GM19238 (cell line): ENCODE measurements at regions not wholly inside any gene's neighbourhood (a gene's known extent, or its start where the extent isn't known, plus 50 kb on each side); places are given as distances from the start of the nearest gene placed in this dataset.
"Not testable (repeated sequence)": the region's sequence is repeated elsewhere in the genome, so short reads cannot be mapped to it uniquely, and the experiment has no call there.

ENCODE experiments used
- DNase-seq: peaks from one replicate; pipeline ENCODE4 v3.0.0; 2011; ENCODE audit warnings: low spot score; ENCODE audit not compliant: insufficient read length

DNA sequence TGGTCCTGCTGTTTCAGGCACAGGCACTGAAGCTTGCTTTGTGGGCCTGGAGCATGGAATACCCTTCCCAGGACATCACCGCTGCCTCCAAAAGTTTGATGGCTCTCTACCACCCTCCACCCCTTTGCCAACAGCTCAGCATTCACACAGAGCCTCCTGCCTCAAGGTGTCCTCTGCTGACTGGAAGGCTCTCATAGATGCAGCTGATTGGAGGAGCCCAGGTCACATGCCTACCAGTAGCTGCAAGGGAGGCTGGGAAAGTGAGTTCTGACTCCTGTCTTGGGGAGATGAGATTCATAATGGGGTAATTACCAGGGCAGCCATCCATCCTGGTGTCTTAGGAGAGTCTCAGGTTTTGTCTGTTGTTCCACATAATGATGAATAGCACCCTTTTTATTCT, 124.8 kb upstream of the GRIK3 start:
- DNase-seq = no peak

DNA sequence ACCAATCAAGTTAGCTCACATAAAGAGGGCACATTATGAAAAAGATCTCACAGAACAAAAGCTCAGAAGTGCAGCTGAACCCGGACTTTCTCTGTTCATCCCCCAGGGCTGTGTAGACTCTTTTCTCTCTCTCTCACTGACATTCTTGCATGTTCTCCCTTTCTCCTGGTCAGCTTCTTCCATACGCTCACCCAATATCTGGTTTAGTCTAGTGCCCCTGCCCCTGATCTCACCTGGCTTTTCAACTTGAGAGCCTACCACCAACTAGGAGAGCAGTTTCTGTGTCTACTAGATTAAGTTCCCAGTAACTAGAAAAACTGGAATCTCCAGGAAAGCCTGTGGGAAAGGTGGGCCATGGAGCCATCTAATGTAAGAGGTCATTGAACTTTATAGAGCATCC, 126.9 kb upstream of the GRIK3 start:
- no peak for DNase-seq

DNA sequence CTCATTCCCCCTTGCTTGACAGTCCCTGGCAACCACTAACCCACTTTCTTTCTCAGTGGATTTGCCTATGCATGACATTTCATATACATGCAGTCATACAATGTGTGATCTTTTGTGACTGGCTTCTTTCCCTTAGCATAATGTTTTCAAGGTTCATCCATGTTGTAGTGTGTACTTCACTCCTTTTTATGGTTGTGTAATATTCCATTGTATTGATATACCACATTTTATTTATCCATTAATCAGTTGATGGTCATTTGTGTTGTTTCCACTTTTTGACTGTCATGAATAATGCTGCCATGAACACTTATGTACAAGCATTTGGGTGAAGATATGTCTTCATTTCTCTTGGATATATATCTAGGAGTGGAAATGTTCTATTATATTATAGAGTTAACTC, 127.7 kb upstream of the GRIK3 start:
- no peak for DNase-seq

DNA sequence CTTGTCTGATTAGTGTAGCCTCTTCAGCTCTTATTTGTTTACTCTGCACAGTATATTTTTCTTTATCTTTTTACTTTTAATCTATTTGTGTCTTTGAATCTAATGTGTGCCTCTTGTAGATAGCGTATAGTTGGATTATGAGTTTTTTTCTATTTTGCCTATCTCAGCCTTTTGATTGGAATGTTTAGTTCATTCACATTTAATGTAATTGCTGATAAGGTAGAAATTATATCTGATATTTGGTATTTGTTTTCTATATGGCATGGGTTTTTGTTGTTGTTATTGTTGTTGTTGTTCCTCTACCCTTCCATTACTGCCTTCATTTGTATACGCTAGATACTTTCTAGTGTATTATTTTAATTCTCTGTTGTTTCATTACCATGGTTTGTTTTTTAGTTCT, 131.7 kb upstream of the GRIK3 start:
- no peak for DNase-seq

DNA sequence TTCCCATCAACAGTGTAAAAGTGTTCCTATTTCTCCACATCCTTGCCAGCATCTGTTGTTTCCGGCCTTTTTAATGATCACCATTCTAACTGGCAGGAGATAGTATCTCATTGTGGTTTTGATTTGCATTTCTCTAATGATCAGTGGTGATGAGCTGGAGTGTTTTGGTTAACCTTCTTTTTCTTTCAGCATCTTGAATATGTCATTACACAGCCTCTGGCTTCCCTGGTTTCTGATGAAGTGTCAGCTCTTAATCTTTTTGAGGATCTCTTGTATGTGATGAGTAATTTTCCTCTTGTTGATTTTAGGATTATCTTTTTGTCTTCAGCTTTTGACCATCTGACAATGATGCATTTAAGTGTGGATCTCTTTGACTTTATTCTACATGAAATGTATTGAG, 133.2 kb upstream of the GRIK3 start:
- no peak for DNase-seq

DNA sequence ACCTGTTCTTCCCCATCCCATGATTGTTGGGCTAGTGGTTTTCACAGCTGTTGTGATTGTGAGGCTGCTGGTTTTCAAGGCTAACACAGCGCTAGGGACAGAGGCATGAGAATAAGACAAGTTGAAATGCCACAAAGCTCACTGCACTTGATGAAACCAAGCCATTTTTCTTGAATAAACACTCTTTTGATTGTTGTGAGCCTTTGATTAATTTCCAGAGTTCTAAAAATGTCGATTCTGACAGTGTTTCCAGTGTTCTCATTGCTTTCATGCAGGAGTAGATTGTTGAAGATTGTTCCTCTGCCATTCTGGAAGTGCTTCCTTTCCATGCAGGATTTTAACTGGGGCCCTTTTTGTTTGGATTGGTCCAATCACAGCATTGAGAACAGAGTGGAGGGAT, 134.9 kb upstream of the GRIK3 start:
- DNase-seq = no peak

DNA sequence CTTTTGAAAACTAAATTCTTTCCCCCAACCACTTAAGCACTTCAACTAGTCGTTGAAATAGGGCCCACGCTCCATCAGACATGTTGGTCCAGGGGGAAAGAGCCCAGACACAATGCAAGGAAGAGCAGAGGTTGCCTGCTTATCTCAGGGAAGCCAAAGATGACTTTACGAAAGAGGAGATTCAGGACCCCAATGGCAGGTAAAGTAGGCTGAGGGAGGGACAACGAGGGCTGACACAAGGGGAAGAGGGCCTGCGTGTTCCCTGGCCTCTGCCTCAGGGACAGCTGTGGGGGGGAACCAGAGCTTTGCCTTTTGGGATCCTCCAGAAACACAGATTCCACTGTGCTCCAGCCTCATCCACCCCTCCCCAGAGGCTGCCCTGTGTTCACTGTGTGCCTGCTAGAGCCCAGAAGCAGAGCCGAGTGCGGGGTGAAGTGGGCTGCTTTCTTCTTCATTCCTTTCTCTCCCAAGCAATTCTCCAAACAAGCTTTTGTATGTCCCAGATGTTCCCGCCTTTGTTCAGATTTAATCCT, 135.5 kb upstream of the GRIK3 start:
- DNase-seq = no peak

DNA sequence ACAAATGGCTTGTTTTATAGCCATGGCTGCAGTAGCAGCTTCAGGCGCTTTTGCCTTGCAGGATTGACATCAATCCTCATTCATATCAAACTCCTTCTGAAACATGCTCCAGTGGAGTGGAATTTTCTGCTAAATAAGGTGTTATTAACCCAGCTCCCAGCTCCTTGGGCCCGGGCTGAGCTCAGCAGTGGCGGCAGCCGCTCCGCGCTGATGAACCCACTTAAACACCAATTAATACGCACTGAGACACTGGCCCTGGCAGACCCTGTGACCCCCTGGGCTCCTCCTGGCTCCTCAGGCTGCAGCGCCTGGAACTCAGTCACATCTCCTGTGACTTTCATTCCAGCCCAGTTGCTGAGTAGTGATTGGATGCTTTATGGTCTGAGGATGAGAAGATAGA, 137.4 kb upstream of the GRIK3 start:
- no peak for DNase-seq

DNA sequence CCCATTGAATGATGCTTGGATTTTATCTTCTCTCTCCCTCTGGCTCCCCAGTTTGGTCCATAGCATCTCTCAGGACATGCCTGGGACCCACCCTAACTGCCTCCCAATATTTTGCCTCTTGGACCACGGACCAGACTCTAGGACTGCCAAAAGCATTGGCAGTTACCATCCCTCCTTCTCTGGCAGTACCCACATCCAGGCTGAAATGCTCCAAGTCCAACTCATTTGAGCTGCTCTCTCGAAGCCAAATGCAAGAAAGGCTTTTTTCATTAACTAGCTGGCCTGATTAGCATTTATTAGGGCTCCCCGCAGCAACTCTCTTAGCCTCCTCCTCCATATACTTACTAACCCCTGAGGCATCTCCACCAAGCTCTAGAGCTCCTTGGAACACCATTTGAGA, 140.0 kb upstream of the GRIK3 start:
- no peak for DNase-seq

DNA sequence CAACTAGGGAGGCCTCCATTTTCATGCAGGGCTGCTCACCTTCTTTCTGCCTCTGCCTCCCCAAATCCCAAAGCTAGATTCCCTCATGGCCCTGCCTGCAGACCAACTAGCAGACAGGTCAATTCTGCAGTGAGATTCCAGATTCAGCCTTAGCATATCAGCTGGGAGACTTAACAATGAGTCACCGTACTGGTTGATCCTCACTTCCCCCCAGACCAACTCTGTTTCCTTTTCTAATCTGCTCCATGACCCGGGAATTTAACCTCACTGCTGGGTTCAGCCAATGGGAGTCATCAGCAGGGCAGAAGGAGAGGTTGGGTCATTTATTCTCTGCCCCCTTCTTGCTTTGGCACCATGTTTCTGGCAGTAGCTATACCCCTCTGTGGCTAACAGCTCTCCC, 140.6 kb upstream of the GRIK3 start:
- DNase-seq = no peak

DNA sequence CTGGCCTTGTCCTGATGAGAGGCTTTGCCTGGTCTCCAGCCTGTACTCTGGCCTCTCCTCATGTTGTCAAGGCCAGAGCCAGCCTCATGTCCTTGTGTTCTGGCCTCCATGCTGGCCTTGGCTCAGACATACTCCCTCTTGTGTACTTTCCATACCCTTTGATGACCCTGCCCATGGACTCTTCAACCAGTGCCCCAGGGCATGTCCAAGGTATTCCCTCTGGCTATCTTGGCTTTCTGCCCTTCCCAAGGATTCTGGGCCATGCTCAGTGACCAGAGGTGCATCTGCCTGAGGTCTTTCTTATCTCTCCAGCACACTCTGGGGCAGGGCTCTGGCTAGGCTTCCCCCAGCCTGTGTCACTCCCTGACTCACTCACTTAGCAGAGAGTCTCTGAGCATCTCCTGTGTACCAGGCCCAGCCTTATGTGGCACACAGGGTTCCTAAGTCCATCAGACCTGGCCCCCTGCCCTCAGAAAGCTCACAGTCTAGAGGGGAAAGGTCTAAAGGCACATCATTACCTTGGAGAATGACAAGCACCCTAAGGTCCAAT, 141.4 kb upstream of the GRIK3 start:
- no peak for DNase-seq

DNA sequence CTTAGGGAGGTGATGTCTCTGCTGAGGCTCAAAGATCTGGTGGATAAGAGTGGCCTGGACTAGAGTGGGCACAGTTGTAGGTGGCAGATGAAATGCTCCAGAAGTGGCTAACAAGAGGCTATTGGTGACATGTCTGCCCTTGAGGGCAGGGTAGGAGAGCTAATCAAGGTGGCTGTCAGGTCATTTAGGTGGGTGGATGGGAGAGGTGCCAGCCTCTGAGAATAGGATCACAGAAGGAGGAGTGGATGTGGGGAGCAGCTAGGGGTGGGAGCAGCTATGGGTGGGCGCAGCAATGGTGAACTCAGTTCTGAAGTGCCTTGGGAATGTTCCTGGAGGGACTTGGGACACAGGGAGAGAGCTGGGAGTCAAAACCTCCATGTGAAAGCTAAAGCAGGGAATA, 142.0 kb upstream of the GRIK3 start:
- no peak for DNase-seq

DNA sequence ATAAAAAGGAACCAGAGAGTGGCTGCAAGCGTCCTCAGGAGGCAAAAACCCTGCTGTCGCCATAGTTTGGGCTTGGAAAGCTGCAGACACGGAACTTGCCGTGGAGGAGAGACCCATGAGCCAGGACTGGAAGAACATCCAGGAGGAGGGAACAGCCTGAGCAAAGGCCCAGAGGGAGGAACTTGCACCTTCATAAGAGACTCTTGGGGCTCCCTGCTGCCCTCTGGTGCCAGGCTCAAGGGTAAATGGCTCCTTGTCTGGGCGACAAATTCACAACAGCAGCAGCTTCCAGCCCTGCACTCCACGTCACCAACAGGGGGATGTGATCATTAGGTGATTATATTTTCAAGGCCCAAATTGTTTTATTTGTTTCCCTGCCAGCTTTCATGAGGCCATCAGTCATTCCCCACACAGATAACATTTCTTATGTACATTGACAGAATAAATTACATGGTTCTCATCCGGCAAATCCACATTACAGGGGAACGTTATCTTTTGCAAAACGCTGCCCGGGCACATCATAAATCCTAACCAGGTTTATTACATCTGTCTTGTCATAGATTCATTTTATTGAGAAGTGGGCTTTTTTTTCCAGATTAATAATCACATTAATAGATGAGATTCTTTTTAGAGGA, 143.0 kb upstream of the GRIK3 start:
- DNase-seq = no peak

DNA sequence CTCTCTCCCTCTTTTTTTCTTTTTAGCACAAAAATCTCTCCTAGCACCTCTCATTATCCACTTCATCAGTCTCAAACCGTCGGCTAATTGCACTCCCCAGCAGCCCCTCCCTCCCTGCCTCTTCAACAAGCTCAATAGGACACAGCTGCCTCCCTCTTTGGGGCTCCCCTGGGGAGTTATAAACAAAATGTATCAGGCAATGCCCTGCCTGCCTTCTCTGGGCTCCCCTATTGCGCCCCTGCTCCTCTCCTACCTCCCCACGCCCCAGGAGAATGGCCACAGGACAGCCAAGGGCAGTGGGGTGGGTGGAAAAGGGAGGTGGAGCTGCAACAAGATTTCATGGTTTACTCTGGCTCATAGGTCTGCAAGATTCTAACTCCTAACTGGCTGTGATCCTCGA, 147.1 kb upstream of the GRIK3 start:
- no peak for DNase-seq

DNA sequence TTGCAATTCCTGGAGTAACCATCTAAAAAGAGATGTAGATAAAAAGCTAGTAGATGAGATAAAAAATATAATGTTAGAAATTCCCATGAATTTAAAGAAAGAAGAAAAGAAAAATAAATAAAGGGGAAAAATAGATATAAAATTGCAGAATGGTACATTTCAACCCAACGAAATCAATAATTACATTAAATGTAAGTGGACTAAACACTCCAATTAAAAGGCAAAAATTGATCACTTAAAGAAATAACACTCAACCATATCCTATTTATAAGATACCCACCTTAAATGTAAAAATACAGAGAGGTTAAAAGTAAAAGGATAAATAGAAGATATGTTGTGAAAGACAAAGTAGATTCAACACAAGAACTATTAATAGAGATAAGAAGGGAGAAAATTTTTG, 150.5 kb upstream of the GRIK3 start:
- no peak for DNase-seq

DNA sequence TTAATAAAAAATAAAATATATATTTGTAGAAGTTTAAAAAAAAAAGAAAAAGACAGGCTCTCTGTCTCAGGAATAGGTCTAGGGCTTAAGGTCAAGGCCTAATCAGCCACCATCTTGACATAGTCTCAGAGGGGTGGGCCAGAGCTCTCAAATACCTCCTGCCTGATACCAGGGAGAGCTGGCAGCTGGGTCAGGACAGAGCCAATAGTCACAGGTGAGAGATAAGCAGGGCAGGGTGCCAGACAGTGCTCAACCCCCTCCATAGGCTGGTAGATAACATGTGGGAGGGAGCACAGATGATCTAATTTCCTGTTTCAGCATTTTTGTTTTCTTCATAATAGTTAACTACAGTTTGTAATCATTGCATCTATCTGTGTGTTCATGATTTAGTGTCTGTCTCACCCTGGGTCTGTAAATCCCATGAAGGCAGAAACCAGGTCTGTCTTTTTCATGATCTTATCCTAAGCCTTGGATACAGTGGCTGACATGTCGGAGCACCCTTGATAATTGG, 152.0 kb upstream of the GRIK3 start:
- no peak for DNase-seq

DNA sequence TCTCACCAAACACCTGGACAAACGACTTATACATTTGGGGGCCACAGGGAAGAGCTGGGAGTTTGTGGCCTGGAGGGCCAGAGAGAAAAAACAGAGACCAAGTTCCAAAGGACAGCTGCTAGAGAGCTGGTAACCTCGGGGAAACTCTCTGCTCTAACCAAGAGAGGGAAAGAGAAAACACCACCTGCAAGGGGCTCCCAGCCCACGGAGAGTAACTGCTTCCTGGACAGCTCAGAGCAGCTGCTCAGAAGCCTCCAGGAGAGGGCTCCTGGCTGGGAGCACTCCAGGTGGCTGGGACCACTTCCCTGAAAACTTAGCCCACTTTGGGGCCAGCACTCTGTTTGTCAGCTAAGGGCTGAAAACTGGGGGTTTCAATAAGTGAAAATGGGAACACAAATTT, 154.8 kb upstream of the GRIK3 start:
- no peak for DNase-seq

DNA sequence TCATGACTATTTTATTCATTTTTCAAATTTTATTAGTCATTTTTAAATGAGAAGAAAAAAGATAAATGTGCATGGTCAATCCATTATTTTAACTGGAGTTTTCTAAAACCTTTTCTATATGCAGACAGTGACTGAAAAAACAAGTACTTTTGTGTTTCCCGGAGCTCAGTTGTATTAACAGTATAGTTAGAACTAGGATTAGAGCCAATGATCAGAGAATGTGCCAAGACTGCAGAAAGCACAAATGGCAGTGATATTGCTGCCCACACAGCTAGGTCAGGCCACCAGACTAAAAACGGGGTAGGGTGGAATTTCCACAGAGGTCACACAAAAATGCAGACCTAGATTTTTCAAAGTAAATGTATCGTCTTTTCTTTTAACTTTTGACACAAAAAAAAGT, 163.1 kb upstream of the GRIK3 start:
- DNase-seq = no peak

DNA sequence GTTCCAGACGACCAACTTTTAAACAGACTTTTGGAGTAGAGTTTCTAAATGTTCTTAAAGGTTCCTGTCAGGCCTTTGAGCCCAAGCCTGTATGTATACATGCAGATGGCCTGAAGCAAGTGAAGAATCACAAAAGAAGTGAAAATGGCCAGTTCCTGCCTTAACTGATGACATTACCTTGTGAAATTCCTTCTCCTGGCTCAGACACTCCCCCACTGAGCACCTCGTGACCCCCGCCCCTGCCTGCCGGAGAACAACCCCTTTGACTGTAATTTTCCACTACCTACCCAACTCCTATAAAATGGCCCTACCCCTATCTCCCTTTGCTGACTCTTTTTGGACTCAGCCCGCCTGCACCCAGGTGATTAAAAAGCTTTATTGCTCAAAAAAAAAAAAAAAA, 180.0 kb upstream of the GRIK3 start:
- not testable (repeated sequence) for DNase-seq

DNA sequence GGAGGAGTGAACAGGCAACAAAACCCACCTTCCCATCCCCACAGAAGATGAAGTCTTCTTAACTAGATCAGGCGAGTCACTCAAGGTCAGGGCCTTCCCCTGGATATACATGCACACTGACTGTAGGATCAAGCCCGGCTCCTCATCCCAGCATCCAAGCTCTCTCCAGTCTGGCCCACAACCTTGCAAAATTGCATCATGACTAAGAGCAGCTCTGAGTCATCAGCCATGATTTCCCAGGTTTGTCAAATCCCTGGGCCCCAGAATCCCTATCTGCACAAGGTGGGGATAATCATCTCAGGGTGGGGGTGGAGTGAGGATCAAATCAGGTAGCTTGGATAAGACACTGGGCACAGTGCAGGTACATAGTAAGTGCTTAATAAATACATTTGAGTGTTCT, 199.3 kb upstream of the GRIK3 start:
- DNase-seq = no peak

DNA sequence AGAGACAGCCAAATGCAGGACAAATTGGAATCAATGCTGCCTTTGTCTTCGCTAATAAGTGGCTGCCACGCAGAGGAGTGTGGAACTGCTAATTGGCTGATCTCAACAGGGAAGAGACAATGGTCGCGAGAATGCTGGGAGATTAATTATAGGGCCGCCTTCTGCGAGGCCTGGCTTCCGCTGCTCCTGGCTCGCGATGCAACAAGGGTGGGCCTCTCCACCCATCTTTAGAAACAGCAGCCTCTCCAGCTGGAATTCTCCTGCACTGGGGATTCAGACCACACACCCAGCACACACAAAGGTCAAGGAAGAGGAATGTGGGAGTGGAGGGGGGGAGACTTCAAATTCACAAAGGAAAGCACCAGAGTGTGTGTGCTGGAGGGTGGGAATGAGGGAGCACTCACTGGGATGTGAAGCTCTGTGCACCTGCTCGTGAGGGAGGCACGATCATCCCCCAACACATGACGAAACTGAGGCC, 200.7 kb upstream of the GRIK3 start:
- DNase-seq = no peak

DNA sequence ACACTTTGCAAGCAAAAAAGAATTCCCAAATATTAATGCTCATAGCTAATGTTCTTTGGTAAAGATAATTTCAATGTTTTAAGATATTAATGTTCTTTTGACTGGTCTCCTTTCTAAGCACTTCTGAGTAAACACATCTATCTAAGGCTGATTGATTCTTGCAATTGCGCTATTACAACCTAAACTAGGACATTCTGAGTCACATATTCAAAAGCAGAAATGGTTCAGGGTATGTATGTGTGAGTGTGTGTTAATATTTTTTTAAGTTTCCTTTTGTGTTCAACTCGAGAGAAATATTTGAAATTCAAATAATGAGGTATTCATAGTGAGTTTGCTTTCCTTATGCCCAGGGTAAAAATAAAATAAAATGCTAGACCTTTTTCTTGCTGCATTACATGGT, 203.6 kb upstream of the GRIK3 start:
- DNase-seq = no peak
